GM20431 (cell line): ENCODE measurements at regions not wholly inside any gene's neighbourhood (a gene's known extent, or its start where the extent isn't known, plus 50 kb on each side); places are given as distances from the start of the nearest gene placed in this dataset.

Source experiments
- in situ Hi-C: fragments of 300-500 bp; cut with MseI, MboI; formaldehyde crosslinking; loops from one replicate; pipeline ENCODE4 v1.15.0; 2020; ENCODE audit warnings: low sequenced_read_pairs; ENCODE audit not compliant: unreplicated experiment

DNA sequence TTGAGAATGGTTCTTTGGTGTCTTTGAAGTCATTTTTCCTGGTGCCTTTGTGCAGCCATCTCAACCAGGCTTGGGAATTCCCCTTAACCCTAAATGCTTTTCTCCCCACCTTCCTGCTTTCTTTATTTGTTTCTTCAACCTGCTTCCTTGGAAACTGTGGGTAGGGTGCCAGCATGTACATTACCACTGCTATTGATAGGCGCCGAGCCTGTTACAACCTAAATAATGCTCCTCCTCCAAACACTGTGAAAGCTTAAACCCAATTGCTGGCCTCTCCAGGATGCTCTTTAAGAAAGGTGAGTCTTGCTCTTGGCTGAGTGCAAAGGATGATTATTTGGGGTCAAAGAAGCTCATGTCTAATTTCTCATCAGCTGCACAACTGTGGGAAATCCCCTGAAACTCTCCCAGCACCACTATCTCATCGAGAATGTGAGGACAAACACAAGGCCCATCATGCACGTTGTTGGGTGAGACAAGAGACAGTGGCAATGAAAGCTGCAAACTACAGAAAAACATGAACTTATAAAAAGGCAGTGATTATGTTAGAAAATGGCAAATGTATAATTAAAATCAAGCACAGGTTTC is 285.5 kb upstream of the IGFBP3 start:
- in situ Hi-C loops: loop anchor here (25.0 kb wide), 1 partner anchor 156 kb away; no protein-coding TSS in a partner anchor

DNA sequence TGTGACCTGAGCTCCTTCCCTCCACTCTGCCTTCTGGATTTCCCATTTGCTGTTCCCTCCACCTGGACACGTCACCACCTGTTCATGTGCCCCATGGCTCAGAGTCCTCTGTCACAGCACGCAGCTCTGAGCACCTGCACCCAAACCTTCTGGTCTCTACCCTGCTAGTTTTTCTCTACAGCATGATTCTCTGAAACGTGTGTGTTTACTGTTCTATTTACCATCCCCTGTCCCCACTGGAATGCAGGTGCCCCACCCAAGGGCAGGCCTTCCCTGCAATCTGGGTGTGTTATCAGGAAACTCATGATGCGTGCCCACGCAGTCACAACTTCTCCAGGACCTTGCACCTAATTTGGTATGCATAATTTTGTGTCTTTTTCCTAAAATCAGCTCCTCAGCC is 284.4 kb upstream of the IGFBP3 start:
- in situ Hi-C loops: loop anchor here (25.0 kb wide), 1 partner anchor 157 kb away; no protein-coding TSS in a partner anchor

DNA sequence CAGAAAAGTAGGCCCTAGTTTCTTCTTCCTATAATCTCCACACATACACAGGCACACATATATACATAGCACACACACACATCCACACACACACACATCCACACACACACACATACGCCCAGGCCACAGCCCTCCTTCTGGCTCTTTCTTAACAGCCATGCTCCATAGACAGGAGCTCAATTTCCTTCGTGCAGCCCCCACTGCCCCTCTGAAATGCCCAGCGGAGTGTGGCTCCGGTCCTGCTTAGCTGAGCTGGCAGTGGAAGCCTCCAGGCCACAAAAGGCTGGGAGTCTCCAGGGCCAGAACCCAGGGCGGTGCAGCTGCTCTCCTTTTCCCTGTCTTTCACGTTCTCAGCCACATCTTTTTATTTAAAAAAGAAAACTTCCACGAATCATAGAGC is 282.9 kb upstream of the IGFBP3 start:
- in situ Hi-C loops: loop anchor here (25.0 kb wide), 1 partner anchor 158 kb away; no protein-coding TSS in a partner anchor

DNA sequence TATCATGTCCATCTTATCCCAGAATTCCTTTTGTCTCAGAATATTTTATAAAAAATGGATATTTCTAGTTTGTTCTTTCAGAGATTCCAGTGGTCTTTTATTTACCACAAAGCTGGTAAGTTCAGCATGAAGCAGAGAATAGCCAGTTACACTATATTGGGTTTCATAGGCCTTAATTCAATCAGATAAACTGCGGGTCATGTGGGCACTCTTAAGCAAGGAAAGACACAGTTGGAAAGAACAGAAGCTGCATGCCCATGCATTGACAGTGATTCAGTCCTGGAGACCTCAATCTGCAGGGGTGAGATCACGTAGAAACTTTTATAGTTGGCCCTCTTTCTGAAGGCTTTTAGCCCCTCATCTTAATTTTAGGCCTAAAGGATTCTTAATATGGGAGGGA is 281.3 kb upstream of the IGFBP3 start:
- in situ Hi-C loops: loop anchor here (25.0 kb wide), 1 partner anchor 160 kb away; no protein-coding TSS in a partner anchor

DNA sequence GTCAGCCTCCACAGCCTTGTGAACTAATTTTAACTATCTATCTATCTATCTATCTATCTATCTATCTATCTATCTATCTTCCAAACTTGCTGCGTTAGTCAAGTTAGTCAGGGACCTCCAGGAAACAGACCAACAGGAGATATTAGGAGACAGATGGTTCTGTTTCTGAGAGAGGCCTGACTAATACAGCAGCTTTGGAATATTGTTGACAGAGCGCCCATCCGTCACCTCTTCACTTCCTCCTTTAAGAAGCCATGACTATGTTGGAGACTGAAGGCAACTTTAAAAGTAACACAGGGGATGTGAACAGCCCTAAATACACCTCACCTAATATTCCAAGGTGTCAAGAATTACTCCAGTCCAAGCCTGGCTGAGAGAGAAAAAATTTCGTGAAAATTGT is 280.9 kb upstream of the IGFBP3 start:
- in situ Hi-C loops: loop anchor here (25.0 kb wide), 1 partner anchor 160 kb away; no protein-coding TSS in a partner anchor

DNA sequence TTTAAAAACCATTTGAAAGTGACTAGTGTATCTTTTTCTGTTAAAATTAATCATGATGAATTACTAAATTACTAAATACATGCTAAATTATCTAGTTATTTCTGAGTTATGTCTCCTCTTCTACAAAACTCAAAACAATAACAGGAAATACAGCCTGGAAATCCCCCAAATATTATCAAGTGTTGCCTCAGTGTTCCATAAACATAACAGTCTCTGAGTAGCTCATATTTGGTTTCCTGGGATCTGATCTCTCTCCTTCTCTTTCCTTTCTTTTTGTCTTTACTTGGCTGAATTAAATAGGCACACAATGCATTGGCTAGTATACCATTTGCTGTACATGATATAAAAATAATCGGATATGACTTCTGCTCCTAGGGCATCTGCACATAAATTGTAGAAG is 277.6 kb upstream of the IGFBP3 start:
- in situ Hi-C loops: loop anchor here (25.0 kb wide), 1 partner anchor 89 kb away; no protein-coding TSS in a partner anchor

DNA sequence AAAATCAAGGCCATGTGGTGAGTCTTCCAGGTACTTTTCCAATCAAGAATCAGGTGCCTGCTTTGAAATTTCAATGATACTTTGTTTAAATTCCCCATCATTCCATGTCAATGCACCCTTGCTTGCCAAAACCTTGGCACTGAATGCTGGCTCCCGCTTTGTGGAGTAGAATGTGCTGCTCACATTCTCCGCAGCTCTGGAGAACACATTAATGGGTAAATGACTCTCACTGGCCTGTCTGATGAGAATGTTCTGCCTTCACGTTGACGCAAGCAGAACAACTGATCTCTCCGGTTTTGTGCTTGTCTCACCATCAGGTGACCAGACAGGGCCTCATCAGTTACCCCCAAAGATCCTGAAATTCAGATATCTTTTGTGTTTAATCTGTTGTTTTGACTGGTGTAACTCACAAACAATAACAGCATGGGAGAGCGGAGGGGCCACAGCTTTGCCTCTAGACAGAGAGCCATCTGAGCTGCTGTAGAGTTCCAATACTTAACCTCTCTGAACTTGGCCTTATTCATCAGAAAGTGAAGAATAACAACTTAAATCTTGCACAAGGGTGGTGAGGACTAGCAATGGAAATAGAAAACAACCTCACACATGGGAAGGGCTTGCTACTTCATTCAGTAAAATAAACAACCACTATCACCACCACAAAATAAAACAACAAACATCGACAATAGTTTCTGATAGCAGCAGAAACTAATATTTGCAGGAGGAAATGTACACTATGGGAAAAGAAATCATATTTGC is 276.9 kb upstream of the IGFBP3 start:
- in situ Hi-C loops: loop anchor here (25.0 kb wide), 1 partner anchor 89 kb away; no protein-coding TSS in a partner anchor

DNA sequence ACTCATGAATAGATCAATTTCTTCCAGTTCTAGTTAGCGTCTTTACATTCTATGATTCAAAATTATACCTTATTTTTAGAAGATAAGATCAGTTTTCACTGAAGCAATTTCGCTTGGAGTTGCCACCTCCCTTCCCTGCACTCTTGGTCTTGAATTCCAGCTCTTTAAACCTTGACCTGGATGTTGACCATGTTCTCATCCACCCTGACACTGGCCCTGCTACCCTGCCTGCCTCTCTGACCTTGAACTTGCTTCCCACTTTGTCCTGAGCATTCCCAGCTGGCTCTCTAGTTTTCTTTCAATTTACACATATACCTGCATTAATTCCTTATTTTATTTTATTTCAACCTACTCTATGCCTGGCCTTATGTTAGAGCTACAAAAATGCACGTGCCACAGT is 274.9 kb upstream of the IGFBP3 start:
- in situ Hi-C loops: loop anchor here (25.0 kb wide), 1 partner anchor 91 kb away; no protein-coding TSS in a partner anchor

DNA sequence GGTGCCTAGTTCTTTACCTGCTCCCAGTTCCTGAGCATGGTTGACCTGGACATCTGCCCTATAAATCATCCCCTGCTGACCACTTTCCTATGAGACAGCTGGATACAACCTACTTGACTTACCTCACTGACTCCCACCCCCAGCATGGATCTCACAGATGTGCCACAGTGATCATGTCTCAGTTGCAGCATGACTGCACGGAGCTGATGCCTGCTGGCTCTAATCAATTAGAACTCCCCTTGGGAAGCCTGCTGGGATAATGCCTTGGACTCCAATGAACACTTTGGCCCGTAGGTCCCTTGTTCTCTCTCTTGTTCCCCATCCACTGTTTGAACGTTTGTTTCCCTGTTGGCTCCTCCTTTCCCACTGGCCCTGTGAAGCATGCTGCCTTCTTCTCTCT is 271.2 kb upstream of the IGFBP3 start:
- in situ Hi-C loops: loop anchor here (25.0 kb wide), 1 partner anchor 95 kb away; no protein-coding TSS in a partner anchor

DNA sequence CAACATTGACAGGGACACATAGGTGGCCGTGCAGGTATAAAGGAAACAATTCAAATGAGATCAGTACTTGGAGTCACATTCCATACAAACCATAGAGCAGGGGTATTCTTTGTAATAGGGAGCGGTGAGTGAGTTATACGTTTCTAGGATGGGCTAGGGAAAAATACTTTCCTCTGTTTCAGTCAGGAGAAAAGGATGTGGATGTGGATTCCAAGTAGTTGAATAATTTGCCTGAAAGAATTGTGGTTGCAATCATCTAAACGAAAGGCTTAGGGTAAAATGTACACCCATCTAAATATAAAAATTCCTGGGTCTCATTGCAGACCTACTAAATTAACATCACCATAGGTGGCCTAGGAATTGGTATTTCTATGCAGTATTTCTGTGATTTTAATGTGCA is 270.7 kb upstream of the IGFBP3 start:
- in situ Hi-C loops: loop anchor here (25.0 kb wide), 1 partner anchor 96 kb away; no protein-coding TSS in a partner anchor

DNA sequence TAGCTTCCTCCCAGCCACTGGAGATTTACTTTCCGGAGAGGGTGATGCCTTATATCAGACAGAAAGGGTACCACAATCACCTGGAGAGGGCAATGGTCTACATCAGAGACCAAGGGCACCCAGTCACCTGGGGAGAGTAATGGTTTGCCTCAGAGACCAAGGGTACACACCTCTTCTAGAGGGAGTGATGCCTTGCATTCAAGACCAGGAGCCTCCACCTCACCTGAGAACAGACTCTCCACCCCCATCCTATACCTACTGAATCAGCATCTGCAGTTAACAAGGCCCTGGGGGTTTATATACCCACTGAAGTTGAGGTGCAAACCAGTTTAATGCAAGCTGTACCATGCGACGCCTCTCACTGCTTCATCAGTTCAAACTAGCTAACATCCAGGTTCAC is 270.2 kb upstream of the IGFBP3 start:
- in situ Hi-C loops: loop anchor here (25.0 kb wide), 1 partner anchor 96 kb away; no protein-coding TSS in a partner anchor

DNA sequence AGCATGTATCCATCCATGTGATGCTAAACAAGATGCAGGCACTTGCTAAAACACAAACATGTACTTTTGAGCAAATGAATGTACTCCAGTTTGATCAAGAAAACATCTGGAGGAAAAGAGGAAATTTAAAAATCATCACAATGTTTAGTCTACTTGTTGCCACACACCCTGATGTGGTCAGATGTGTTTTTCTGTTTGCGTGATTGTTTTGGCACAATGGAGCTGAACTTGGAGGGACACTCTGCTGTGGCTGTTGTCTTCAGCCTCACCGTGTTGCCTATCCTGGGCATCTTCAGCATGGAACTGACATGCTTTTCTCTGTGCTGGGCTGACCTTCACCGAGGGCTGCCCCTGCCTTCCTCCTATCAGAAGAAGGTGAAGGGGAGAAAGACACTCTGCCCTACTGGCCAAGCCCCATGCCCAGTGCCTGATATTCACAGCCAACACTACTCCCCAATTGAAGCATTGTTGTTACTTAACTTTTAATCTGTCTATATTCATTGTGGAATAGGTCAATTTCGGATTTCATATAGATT is 268.3 kb upstream of the IGFBP3 start:
- in situ Hi-C loops: loop anchor here (25.0 kb wide), 1 partner anchor 98 kb away; no protein-coding TSS in a partner anchor

DNA sequence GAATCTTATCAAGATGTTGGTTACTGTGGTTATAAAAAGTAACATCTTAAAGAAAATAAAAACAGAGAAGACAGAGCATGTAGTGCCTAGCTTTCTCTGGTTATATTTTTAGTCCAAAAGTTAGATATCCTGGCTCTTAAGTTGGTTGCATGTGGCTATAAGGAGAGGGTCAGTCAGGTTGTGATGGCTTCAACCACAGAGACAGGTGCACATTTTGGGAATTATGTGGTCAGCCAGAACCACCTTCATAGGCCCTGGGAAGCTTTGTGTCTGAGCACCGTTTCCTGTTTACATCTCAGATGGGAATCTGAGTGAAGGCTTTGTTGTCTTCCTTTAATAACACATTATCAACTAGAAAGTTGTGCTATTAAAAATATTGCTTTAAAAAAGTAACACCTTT is 265.1 kb upstream of the IGFBP3 start:
- in situ Hi-C loops: loop anchor here (25.0 kb wide), 1 partner anchor 101 kb away; no protein-coding TSS in a partner anchor

DNA sequence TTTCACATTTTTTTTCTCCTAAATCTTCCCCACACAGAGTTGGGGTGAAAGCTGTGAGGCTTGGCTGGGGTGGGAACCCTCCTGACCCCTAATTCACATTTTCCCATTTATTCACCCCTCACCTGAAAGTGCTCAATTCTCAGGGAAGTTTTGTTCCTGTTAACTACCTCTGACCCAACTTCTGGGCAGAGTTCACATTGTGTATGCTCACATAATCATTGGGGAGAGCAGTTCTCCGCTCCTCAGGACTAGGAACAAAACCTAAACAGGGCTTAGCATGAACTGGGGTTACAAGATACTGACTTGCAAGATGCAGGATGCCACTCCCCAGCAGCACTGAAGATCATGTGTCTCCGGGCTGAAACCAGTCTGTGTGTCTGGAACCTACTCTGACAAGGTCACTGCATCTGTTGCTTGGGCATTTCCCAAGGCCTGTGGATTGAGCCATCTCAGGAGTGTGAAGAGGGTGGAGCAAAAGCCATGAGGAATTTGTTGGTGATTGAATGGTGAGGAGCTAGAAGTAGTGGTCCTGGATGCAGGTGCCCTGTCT is 258.1 kb upstream of the IGFBP3 start:
- in situ Hi-C loops: loop anchor here (25.0 kb wide), 1 partner anchor 108 kb away; no protein-coding TSS in a partner anchor

DNA sequence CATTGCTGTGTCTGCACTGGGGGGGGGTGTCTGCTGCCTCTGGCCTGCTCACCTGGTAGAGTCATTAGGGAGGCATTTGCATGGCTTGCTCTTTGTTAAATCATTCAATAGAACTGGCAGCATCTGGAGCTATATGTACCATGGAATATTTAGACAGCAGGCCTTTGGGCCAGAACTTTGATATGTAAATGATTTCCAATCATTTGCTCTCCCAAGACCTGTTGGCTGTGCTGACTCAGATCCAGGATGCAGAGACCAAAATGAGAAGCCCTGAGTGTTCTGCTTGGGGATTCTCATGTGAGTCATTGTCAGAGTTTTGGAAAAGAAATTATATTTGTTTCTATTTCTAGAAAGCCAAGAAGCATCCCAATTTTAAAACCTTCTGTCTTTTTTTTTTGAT is 257.6 kb upstream of the IGFBP3 start:
- in situ Hi-C loops: loop anchor here (25.0 kb wide), 1 partner anchor 109 kb away; no protein-coding TSS in a partner anchor

DNA sequence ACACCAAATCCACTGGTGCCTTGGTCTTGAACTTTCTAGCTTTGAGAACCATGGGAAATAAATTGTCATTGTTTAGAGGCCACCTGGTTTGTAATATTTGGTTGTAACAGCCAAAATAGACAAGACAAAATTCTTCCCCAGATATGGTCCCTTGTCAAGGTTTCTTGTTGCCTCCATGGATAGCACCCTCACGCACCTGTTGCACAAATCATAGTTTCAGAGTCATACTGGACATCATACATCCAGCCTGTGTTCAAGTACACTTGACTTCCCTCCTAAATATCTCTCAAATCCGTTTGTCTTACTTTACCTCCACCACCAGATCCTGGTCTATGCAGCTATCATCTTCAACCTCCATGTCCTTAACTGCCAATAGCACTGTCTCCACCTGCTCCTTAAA is 256.7 kb upstream of the IGFBP3 start:
- in situ Hi-C loops: loop anchor here (25.0 kb wide), 1 partner anchor 109 kb away; no protein-coding TSS in a partner anchor

DNA sequence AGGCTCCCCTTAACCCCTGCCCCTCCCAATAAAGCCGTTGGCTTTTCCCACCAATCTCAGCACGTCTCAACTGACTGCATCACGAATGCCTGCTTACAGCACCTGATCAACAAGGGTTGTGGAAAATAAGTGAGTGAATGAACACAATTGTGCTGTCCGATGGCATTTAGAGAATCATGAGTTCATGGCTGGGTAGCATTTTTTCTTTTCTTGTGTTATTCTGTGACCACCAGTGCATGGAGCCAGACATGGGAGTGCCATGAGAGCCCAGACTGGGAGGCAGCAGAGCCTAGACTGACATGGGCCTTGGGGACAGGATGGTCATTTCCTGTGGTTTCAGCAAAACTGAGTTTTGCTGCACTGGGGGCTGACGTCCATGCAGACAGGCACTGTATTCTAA is 254.1 kb upstream of the IGFBP3 start:
- in situ Hi-C loops: loop anchor here (25.0 kb wide), 1 partner anchor 112 kb away; no protein-coding TSS in a partner anchor

DNA sequence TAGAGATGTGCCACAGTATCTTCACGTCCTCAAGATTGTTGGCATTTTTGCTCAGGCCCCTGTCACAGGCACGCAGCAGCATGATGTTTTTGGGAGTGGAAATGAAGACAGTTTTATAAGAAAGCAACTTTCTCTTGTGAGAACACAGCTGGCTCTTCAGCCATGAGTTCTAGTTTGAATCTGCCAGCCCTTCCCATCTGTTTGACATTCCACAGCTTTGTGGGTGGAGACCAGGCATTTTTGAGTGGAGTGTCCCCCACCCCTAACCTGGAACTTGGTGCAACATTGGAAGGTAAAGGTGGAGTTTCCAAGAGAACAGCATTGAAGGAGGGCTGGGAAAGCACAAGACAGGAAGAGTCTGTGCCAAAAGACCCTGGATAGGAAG is 253.1 kb upstream of the IGFBP3 start:
- in situ Hi-C loops: no loop called here

DNA sequence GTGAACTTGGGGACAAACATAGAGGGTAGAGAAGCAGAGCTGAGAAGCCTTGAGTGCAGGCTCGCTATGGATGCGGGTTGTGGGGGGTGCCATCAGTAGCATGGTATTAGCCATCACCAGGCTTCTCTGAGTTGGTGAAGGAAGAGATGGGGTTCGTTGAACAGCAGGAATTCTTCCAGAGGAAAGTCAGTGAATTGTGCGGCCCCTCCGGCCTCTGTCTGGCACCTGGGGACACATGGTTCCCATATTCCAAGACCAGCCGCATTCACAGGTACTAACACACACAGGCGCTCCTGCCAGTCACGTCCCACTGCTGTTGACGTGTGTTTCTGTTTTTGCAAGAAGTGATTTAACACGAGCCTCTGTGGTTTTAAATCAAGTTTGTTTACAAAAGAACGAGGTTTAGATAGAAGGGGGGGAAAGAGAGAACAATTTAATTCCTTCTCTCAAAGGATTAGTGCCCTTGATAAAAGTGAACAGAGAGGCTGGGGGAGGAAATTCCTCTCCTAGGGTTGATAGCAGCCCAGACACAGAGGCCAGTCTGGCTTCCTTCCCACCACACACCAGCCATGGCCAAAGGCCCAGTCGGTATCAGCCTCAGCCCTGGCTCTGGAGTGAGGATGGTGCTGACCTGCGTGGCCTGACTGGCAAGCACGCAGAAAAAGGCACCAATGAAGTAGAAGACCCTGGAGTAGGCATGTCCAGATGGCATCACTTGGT is 252.6 kb upstream of the IGFBP3 start:
- in situ Hi-C loops: no loop called here

DNA sequence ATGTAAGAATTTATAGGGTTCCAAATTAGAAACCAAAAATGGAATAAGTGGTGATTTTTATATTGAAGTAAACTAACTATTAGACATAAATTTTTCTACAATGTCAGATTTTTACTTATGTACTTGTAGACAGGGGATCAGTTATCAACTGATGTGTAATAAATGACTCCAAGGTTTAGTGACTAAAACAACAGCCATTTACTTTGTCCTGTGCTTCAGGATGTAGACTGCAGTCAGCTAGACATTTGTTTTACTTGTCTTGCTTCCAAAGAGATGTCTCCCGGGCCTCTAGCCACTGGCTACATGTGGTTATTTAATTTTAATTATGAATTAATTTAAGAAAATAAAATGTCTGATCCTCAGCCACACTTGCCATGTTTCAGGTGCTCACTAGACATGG is 249.7 kb upstream of the IGFBP3 start:
- in situ Hi-C loops: no loop called here
